ENCODE measurements at regions not wholly inside any gene's neighbourhood (a gene's known extent, or its start where the extent isn't known, plus 50 kb on each side); places are given as distances from the start of the nearest gene placed in this dataset.

DNA sequence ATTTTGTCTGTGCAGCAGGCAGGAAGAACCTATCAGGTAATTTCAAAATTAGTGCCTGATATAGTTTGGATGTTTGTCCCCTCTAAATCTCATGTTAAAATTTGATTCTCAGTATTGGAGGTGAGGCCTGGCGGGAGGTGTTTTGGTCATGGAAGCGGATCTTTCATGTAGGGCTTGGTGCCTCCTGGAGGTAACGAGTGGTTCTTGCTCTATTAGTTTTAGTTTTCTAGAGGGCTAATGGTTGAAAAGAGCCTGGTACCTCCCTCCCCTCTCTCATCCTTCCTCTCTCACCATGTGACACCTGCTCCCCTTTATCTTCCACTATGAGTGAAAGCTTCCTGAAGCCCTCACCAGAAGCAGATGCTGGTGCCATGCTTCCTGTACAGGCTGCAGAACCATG, 106.3 kb downstream of the DRD1 start:
- H3K4me3 ChIP-seq: no peak overlapping the region
- H3K4me1 ChIP-seq: no peaks in the 10 kb centered on the region
- ATAC-seq (no peak), FAIRE-seq (no peak), DNase-seq (ENCODE audit: low read depth in 1 of 2, low spot score in 1 of 2) (no peak)
- peak overlapping the region in 1 of 2 experiments; percentile 0; a peak in 1 of 6 replicates for H3K27ac ChIP-seq
- no peak for TF ChIP-seq MAFK (IDR thresholded peaks at IDR 0.05; ENCODE audit: partially characterized antibody)
- TF ChIP-seq EHMT2 (IDR thresholded peaks at IDR 0.05; ENCODE audit: low read depth): no peak
- TF ChIP-seq NFE2L2 (conservative IDR thresholded peaks at IDR 0.05; ENCODE audit: low read length): no peak
- no peak for TF ChIP-seq HOXA7 (CRISPR knock-in tag; IDR thresholded peaks at IDR 0.05)
- TF ChIP-seq, protein P1, sequence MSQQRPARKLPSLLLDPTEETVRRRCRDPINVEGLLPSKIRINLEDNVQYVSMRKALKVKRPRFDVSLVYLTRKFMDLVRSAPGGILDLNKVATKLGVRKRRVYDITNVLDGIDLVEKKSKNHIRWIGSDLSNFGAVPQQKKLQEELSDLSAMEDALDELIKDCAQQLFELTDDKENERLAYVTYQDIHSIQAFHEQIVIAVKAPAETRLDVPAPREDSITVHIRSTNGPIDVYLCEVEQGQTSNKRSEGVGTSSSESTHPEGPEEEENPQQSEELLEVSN (IDR thresholded peaks at IDR 0.05; ENCODE audit: borderline replicate concordance, low read depth): no peak
- TF ChIP-seq POLR2AphosphoS2 (conservative IDR thresholded peaks at IDR 0.05; ENCODE audit: low read length): no peak
- TF ChIP-seq KDM1A (IDR thresholded peaks at IDR 0.05; ENCODE audit: low read depth): no peak
- TF ChIP-seq, protein P2, sequence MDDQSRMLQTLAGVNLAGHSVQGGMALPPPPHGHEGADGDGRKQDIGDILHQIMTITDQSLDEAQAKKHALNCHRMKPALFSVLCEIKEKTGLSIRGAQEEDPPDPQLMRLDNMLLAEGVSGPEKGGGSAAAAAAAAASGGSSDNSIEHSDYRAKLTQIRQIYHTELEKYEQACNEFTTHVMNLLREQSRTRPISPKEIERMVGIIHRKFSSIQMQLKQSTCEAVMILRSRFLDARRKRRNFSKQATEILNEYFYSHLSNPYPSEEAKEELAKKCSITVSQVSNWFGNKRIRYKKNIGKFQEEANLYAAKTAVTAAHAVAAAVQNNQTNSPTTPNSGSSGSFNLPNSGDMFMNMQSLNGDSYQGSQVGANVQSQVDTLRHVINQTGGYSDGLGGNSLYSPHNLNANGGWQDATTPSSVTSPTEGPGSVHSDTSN (IDR thresholded peaks at IDR 0.05): no peak
- TF ChIP-seq SREBF2 (IDR thresholded peaks at IDR 0.05): no peak
- TF ChIP-seq SMC3 (IDR thresholded peaks at IDR 0.05): no peak
- TF ChIP-seq CBX2 (IDR thresholded peaks at IDR 0.05; ENCODE audit: borderline replicate concordance, low read depth): no peak
- TF ChIP-seq, protein P3, sequence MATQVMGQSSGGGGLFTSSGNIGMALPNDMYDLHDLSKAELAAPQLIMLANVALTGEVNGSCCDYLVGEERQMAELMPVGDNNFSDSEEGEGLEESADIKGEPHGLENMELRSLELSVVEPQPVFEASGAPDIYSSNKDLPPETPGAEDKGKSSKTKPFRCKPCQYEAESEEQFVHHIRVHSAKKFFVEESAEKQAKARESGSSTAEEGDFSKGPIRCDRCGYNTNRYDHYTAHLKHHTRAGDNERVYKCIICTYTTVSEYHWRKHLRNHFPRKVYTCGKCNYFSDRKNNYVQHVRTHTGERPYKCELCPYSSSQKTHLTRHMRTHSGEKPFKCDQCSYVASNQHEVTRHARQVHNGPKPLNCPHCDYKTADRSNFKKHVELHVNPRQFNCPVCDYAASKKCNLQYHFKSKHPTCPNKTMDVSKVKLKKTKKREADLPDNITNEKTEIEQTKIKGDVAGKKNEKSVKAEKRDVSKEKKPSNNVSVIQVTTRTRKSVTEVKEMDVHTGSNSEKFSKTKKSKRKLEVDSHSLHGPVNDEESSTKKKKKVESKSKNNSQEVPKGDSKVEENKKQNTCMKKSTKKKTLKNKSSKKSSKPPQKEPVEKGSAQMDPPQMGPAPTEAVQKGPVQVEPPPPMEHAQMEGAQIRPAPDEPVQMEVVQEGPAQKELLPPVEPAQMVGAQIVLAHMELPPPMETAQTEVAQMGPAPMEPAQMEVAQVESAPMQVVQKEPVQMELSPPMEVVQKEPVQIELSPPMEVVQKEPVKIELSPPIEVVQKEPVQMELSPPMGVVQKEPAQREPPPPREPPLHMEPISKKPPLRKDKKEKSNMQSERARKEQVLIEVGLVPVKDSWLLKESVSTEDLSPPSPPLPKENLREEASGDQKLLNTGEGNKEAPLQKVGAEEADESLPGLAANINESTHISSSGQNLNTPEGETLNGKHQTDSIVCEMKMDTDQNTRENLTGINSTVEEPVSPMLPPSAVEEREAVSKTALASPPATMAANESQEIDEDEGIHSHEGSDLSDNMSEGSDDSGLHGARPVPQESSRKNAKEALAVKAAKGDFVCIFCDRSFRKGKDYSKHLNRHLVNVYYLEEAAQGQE (IDR thresholded peaks at IDR 0.05): no peak
- TF ChIP-seq EHF (CRISPR knock-in tag; IDR thresholded peaks at IDR 0.05): no peak
- TF ChIP-seq RFX5 (IDR thresholded peaks at IDR 0.05): no peak
- no peak for TF ChIP-seq CEBPB (IDR thresholded peaks at IDR 0.05)
- TF ChIP-seq ZFP36 (IDR thresholded peaks at IDR 0.05; ENCODE audit: borderline replicate concordance, partially characterized antibody): no peak
- TF ChIP-seq, protein P4, sequence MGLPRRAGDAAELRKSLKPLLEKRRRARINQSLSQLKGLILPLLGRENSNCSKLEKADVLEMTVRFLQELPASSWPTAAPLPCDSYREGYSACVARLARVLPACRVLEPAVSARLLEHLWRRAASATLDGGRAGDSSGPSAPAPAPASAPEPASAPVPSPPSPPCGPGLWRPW (IDR thresholded peaks at IDR 0.05): no peak
- ChIA-PET POLR2A (no interaction called here), CTCF (interaction anchor here (1.0 to 1.7 kb wide), 3 partner anchors 127 to 427 kb away, joined by 3 to 4 read pairs (median 3); no protein-coding TSS in a partner anchor)
- WGBS (ENCODE audit: missing lambda C conversion rate): 84% methylated on average over 3 of the region's 3 CpGs
- H3K9me3 ChIP-seq: 0 out of 3 replicates have a peak, but pooled peaks cover 1% of the 10 kb centered on the region
- no peak overlapping the region for H3K4me2 ChIP-seq

DNA sequence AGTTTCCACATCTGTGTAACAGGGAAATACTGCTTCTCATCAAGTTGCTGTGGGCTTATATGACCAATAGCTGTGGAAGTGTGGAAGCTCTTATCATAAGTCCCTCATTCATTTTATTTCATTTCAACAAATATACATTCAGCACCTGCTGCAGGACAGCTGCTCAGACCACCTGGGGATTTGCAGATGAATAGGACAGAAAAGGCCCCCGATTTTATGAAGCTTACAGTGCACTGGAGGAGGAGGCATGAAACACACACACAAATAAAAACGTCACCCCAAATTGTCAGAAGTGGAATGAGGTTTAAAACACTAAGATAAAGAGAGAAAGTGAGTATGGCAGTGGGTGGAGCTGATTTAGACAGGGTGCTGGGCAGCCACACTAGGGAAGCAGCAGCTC, 107.2 kb downstream of the DRD1 start:
- Histone ChIP-seq H3K9me3 (no peaks in the 10 kb centered on the region), H3K4me3 (no peak overlapping the region), H3K27ac (0 out of 6 replicates have a peak overlapping the region, but pooled peaks of 1 of the 2 experiments have one; percentile 19), H3K4me1 (no peaks in the 10 kb centered on the region), H3K4me2 (no peak overlapping the region)
- DNase-seq (ENCODE audit: low read depth in 1 of 2, low spot score in 1 of 2) (no peak), FAIRE-seq (no peak), ATAC-seq (no peak)
- 7% methylated on average over 2 of the region's 2 CpGs for WGBS (ENCODE audit: missing lambda C conversion rate)
- TF ChIP-seq, protein P3 (IDR thresholded peaks at IDR 0.05): peak; percentile 82
- no peak for TF ChIP-seq FOSB (CRISPR knock-in tag; IDR thresholded peaks at IDR 0.05)
- ChIA-PET POLR2A (no interaction called here), CTCF (interaction anchor here (0.7 to 1.7 kb wide), 5 partner anchors 17 to 1363 kb away, joined by 3 to 4 read pairs (median 3); no protein-coding TSS in a partner anchor)

Measured in A549 (cell line).